ENCODE measurements at regions not wholly inside any gene's neighbourhood (a gene's known extent, or its start where the extent isn't known, plus 50 kb on each side); places are given as distances from the start of the nearest gene placed in this dataset.
A peak's percentile ranks its signal among the peaks of the same experiment; 100 is the strongest.
"Not testable (repeated sequence)": the region's sequence is repeated elsewhere in the genome, so short reads cannot be mapped to it uniquely, and the experiment has no call there.

- no peak for DNase-seq
Observed at GRCh38 chr5:60437308-60437707, 262.7 kb downstream of the DEPDC1B start.

GRCh38 chr5:60436518-60436917, 263.4 kb downstream of the DEPDC1B start:
- DNase-seq = no peak

DNA sequence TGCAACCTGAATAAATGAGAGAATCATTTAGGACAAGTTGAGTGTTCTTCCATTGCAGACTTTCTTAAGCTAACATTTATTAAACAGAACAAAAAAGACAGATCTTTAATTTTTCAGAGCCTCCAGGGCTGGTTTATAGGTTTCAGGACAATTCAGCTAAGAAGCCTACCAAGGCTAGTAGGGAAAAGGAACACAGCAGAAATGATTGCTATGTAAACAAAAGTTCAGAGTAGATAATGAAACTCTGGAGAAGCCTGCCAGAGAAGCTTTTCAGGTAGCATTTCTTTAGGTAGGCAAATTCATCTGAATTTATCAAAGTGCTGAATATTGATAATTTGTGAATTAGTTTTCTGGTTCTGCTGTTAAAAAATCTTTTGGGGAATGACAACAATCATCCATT, 264.2 kb downstream of the DEPDC1B start:
- no peak for DNase-seq

- DNase-seq = not testable (repeated sequence)
Observed at GRCh38 chr5:60426189-60426588, 273.8 kb downstream of the DEPDC1B start.

- DNase-seq = not testable (repeated sequence)
Observed at GRCh38 chr5:60420773-60421172, 279.2 kb downstream of the DEPDC1B start.

- no peak for DNase-seq
Observed at GRCh38 chr5:60417500-60418181, 282.3 kb downstream of the DEPDC1B start.

- DNase-seq = no peak
Observed at GRCh38 chr5:60415443-60415842, 284.5 kb downstream of the DEPDC1B start.

GRCh38 chr5:60410427-60410826, 289.5 kb downstream of the DEPDC1B start:
- no peak for DNase-seq

DNA sequence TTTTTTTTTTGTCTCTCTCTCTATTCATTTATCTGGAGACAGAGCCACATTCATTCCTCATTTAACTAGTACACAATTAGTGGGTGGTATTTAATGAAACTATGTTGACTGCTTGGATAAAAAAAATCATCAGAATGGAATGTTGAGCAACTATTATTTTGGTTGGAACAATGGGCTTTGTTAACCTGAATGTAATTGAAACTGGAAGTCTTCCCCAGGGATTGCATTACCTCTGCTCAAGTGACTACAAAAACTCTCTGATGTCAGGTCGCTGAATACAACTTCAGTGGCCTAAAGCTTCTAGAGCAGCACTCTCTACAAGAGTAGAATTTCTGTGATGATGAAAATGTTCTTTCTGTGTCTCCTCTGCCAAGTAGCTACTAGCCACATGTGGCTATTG, 295.8 kb downstream of the DEPDC1B start:
- DNase-seq = no peak

DNA sequence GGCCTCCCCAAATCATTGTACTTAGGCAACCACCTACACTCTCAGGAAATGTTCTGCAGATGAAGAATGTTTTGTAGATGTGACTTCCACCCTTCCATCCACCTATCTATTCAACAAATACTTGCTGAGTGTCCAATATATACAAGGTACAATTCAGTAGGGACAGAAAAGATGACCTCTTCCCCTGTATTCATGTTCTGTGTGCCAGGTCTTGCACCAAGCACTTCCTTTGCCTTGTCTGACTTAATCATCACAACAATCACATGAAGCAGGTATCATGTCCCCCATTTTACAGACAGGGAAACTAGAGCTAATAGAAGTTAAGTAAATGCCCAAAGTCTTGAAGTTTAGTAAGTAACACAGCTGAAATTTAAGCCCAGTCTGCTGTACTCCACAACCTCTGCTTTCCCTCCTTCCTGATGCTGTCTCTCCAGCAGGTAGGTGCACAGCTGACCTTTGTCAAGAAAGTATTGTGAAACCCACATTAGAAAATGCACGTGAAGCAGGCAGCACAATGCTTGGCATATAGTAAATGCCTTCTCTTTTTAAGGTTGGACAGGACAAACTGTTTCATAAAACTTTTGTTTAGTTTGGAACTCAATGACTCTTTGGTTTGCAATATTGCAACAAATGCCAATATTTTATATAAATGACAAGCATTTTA, 296.5 kb downstream of the DEPDC1B start:
- no peak for DNase-seq

DNA sequence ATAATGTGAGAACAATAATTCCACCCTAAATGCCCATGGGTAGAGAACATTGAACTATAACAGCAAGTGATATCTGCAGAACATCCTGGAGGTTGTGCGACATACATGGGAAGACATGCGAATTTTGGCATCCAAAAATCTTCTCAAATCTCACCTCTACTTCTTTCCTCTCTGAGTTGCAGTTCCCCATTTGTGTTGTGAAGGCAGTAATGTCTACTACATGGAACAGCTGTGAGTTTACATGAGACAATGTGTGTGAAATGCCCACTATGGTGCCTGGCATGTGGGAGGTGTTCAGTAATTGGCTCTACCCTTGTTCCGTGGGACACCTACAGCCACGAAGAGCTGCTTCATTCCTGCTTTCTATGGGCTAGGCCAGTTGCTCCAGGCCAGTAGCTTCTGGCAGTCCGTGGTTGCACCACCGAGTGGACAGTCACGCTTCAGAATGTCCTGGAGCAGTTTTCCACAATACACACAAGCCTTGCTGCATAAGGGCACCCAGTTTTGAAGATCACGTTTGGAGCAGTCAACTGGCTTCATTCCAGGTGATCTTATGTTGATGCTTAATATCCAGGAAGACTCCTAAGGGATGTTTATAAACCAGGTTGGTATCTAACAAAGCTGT, 297.7 kb downstream of the DEPDC1B start:
- DNase-seq = no peak

GRCh38 chr5:60401526-60401925, 298.4 kb downstream of the DEPDC1B start:
- no peak for DNase-seq

DNA sequence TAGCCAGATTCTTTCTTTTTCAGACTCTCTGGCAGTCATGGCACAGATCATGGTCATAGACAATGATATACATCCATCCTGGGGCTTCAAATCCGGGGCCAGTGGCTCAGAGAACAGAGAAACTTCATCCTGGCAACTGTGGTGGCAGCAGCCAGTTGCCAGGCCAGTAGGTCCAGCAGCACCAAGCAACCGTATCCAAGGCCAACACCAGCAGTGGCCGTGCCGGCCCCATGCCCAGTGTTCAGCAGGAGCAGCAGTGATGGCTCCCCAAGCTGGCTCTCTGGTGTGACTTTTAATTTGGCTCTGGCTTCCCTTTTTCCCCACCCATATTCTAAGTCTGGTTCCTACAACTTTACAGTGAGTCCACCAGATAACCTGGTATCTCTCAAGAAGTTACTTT, 300.5 kb downstream of the DEPDC1B start:
- DNase-seq = no peak

- DNase-seq = no peak
Observed at GRCh38 chr5:60395712-60396329, 304.1 kb downstream of the DEPDC1B start.

DNA sequence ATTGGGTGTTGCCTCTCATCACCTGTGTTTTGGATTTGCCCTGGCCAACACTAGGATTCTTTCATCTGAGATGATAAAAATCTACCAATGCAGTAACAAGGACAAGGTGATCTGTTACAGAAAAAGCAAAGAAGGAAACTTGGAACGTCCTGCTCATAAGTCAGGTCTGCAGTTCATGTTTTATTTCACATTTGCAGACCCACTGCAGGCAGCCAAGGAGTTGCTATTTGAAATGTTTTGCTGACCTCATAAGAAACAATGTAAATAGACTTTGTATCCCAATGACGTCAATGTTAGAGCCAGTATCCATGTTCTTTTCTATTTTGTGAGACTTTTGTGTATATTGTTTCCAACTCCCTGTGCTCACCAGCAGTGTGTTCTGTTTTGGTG, 312.9 kb downstream of the DEPDC1B start:
- no peak for DNase-seq

GRCh38 chr5:60386436-60387050, 313.4 kb downstream of the DEPDC1B start:
- peak; percentile 38 for DNase-seq

- DNase-seq = no peak
Observed at GRCh38 chr5:60382716-60383115, 317.2 kb downstream of the DEPDC1B start.

DNA sequence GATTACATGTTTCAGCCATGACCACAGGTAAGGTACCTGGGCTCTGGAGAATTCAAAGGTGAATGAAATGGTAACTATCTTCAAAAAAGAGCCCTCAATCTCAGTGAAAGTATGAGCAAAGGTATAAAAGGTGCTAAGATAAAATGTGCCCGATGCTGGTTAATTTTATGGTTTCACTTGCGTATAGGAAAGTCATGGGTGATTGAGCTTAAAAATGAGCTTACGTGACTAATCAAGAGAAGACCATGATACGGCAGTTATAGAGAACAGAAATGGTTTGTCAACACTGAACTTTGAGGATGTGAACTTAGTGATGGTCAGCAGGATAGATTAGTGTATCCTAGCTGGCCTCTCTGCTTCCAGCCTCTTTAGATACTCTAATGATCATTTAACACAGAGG, 320.1 kb downstream of the DEPDC1B start:
- DNase-seq = no peak

DNA sequence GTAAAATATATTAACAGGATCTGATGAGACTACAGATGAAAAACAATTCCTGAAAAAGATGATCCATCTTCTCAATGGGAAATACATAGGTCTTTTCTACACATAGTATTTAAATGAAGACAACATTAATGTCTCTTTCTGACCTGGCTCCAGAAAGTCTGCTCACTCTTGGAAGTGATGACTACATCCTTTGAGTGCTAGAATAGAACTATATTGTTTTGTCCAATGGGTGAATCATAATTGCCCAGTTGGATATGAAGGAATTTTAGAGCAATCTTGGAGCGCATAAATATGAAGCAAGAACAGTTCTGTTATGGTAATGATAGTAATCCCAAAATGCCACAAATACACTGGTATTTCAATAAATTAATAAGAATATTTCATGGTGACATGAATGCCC, 322.1 kb downstream of the DEPDC1B start:
- no peak for DNase-seq

GRCh38 chr5:60376860-60377259, 323.1 kb downstream of the DEPDC1B start:
- no peak for DNase-seq

DNA sequence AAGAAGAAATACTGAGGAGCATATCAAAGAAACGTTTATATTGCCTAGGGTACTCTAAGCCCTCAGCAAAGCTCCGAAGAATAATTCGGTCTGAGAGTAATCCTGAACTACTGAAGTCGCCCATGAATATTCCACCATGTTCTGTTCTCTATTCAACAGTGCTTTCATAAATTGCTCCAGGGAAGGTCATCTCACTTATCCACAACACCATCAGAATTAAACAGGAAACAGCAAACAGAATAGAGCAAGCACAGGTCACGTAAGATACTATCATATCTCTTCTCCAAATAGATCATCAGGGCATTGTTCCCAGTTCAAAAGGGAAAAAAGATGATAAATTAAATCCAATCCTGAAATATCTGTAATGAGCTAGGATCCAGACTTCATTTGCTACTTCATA, 325.6 kb downstream of the DEPDC1B start:
- DNase-seq = no peak

GRCh38 chr5:60372786-60373185, 327.2 kb downstream of the DEPDC1B start:
- DNase-seq = no peak

GRCh38 chr5:60371065-60371464, 328.9 kb downstream of the DEPDC1B start:
- no peak for DNase-seq

DNA sequence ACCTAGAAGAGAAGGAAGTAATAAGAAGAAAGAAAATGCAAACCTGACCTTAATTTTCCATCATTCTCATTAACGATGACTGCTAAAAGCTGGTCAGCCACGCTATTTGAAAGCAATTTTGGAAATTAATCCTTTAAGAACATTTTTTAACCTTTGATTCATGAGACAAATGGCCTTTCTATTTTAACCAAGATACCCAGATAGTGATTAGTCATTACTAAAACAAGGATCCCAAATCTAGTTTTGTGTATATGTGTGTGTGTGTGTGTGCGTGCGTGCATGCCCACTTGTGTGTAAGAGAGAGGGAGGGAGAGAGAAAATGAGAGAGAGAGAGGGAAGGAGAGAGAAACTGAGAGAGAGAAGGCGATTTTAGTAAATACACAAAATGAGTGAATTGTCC, 329.5 kb downstream of the DEPDC1B start:
- DNase-seq = no peak
